Body of pancreas (tissue), 4 donors: ENCODE measurements at regions not wholly inside any gene's neighbourhood (a gene's known extent, or its start where the extent isn't known, plus 50 kb on each side); places are given as distances from the start of the nearest gene placed in this dataset.

Source experiments
- CTCF ChIP-seq, 7 experiments: fragments of 450-650 bp in 4 of 7; fragments of 200-600 bp in 3 of 7; sonication (generic) in 3 of 7; IDR thresholded peaks; one replicate each; pipeline ENCODE4 v1.5.1; 2016 to 2019; ENCODE audit warnings: antibody characterized with exemption in 7 of 7
- POLR2A ChIP-seq, 3 donors: fragments of 450-650 bp; IDR thresholded peaks; one replicate each; pipeline ENCODE4 v1.6.1; 2016; ENCODE audit warnings: antibody characterized with exemption in 3 of 3, mild to moderate bottlenecking in 2 of 3

- TF ChIP-seq POLR2A (IDR thresholded peaks at IDR 0.05) (no peak), CTCF (IDR thresholded peaks at IDR 0.05) (no peak)
Measured at GRCh38 chr1:80413969-80414368, 1386.8 kb upstream of the ADGRL2 start.
